GM18858 (cell line): ENCODE measurements at regions not wholly inside any gene's neighbourhood (a gene's known extent, or its start where the extent isn't known, plus 50 kb on each side); places are given as distances from the start of the nearest gene placed in this dataset.
"Not testable (repeated sequence)": the region's sequence is repeated elsewhere in the genome, so short reads cannot be mapped to it uniquely, and the experiment has no call there.

Experiments used
- ATAC-seq: cut with Tn5 transposase; IDR thresholded peaks from one replicate; pipeline ENCODE4 v1.9.1; 2021; ENCODE audit not compliant: unreplicated experiment

DNA sequence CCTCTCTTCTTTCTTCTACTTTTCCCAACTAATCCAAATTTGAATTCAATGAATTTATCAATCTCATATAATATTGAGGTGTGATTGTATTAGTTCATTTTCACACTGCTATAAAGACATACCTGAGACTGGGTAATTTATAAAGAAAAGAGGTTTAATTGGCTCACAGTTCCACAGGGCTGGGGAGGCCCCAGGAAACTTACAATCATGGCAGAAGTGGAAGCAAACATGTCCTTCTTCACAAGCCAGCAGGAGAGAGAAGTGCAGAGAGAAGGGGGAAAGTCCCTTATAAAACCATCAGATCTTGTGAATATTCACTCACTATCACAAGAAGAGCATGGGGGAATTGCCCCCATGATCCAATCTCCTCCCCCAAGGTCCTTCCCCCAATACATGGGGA is 667.0 kb upstream of the ANKRD30A start:
- ATAC-seq: not testable (repeated sequence)

- no peak for ATAC-seq
These were observed 667.6 kb upstream of the ANKRD30A start for GRCh38 chr10:36457751-36458150.

- no peak for ATAC-seq
These were observed 669.8 kb upstream of the ANKRD30A start for GRCh38 chr10:36455526-36456133.

GRCh38 chr10:36452851-36453250 is 672.5 kb upstream of the ANKRD30A start:
- no peak for ATAC-seq

- ATAC-seq: no peak
These were observed 673.9 kb upstream of the ANKRD30A start for GRCh38 chr10:36451391-36451970.

GRCh38 chr10:36450380-36450779 is 675.0 kb upstream of the ANKRD30A start:
- ATAC-seq: no peak

DNA sequence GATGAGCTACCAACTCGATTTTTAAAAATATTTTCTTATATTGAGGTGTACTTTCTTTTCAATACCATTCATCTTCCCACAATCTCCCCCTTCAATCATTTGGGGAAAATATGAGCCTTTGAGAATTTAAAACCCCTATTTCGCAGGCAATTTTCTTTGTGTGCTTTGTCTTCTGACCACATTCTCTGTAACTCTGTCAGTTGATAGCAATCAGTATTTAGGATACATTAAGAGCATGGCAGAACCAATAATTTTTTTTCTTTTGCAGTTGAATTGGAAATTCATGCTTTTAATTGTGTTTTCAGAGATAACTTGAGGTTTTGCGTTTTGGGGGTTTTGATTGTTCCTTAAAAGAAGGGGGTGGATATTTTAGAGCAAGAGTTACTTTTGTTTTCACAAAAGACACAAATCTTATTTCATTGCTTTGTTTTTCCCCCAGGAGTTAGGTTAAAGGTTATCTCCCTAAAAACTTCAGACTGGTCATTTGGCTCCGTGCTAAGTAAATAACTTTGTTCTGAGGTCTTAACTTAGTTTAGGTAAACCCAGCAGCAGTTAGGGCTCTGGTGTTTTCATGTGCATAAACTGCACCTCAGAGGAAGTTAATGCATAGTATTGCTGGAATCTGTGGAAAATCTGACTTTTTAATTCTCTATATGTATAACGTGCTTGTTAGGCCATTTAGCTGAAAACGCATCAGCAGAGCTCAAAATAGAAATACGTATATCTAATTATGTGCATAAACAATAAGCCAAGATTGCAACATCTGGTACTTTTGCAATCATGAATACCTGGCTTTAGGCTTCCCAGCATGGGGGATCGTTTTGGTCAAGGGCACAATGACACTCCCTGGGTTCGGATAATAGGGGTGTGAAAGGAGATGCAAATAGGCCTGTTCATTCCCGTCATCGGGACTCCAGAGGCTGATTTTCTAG is 676.4 kb upstream of the ANKRD30A start:
- ATAC-seq: no peak

DNA sequence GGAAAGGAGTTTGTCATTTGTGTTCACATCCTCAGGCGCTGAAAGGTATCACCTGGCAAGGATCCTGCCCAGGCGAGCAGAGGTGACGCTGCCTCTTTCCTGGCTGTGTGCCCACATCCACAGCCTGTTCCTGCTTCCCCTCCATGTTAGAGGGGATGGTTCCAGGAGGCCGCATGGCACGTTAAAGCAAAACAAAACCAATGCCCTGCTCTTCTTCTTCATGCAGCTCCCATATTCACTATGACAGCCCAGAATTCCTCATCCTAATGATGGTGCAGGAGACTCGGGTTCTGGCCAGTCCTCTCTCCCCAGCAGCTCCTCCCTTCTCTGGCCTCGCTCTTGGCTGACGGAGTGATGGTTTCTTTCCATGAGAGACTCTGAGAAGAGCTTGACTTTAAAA is 678.5 kb upstream of the ANKRD30A start:
- ATAC-seq: no peak

DNA sequence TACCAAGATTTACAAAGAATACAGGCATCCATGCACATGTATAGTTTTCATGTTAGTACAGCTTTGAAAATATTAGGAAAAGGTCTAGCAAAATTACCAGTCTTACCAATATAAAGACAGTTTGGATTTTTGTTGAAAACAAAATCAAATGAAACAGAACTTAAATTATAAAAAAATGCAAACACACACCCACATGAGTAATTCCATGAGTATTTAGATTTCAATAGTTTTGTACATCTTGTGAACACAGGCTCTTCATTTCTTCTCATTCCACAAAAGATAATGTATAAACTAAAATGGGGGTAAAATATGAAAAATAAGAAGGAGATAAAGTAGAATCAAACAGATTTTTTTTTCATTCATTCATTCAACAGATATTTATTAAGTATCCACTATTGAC is 682.2 kb upstream of the ANKRD30A start:
- ATAC-seq: no peak

GRCh38 chr10:36441557-36441956 is 683.8 kb upstream of the ANKRD30A start:
- no peak for ATAC-seq

DNA sequence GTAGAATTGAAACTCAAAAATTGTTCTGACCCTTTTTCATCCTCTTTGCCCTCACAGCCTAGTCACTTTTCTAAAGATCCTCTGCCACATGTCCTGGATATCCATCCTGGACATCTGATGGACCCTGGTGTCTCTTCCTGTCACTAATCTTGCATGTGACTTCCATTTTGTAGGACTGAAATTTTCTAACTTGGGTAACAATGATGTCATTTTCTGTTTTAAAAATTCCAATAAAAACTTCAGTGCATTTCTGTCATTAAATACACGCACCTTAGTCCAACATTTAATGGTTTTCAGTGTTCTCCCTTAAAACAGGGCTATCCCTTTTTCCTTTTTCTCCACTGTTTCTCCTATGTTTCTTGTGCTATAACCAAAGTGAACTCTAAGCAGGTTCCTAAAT is 684.9 kb upstream of the ANKRD30A start:
- ATAC-seq: no peak

DNA sequence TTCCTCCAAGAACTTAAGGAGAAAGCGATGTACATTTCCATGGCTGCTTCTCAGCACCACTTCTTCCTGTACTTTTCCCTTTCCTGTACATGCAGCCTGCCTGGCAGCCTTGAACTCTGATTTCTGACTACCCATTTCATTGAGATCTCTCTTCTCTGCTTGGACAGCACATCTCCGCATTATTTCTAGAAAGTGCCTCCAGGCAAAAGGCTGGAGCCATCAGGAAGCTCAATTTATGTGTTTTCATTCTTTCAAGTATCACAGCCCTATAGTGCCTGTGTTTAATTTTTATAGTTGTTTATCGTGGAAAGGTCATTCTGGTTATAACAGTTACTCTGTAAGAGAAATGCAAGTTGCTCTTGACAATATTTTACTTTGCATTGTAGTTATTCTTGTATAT is 688.0 kb upstream of the ANKRD30A start:
- no peak for ATAC-seq

- ATAC-seq: no peak
These were observed 696.9 kb upstream of the ANKRD30A start for GRCh38 chr10:36428507-36428906.

DNA sequence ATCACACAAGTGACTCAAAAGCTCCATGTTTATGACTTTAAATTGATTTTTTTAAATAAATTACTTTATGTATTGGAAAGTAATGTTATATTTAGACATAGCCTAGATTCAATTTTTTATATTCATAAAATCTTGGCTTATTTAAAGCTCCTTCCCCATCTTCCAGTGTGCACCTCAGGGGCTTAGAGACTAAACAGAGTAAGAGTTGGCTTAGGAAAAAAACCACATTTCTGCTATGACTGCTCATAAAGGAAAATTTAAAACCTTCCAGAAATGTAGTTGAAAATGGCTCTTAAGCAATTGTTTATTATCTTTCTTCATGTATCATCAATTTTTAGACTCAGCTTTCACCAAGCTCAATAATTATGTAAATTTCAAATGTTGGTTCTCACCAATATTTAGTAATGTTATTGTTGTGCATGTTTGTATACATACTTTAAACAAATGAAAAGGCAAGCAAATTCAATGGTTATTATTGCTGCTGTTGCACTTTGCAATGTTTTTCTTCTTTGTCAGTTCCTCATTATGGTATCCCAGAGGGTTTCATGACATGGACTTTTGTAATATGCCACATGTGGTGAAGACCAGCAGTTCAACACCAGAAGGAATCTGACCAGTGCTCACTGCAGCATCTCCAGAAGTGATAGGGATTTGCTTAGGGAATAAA is 700.1 kb upstream of the ANKRD30A start:
- no peak for ATAC-seq

GRCh38 chr10:36424502-36424901 is 700.9 kb upstream of the ANKRD30A start:
- no peak for ATAC-seq

- ATAC-seq: no peak
These were observed 701.6 kb upstream of the ANKRD30A start for GRCh38 chr10:36423821-36424248.

GRCh38 chr10:36421992-36422391 is 703.4 kb upstream of the ANKRD30A start:
- no peak for ATAC-seq

DNA sequence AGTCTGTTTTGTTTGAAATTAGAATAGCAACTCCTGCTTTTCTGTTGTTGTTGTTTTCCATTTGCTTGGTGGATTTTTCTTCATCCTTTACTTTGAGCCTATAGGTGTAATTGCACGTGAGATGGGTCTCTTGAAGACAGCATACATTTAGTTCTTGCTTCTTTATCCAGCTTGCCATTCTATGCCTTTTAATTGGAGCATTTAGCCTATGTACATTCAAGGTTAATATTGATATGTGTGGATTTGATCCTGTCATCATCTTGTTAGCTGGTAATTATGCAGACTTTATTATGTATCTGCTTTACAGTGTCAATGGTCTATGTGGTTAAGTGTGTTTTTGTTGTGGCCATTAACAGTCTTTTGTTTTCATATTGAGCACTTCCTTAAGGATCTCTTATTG is 708.9 kb upstream of the ANKRD30A start:
- no peak for ATAC-seq

DNA sequence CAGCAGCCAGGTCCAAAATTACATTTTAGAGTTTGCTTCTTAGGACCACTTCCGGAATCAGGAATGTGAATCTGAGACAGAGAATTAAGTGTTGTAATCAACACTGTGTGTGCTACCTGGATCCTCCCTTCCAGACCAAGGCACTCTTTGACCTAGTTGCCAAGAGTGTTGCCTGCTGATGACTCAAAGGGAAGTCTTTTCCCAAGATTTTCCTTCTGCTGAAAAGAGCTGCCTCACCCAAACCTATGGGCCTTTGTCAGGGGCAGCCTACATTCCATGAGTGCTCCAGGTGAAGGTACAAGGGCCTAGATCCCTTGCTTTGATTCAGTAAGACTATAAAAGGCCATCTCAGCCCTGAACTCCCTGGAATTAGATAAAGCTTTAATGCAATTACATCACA is 712.5 kb upstream of the ANKRD30A start:
- no peak for ATAC-seq

- ATAC-seq: not testable (repeated sequence)
These were observed 725.2 kb upstream of the ANKRD30A start for GRCh38 chr10:36400238-36400637.

- ATAC-seq: no peak
These were observed 731.6 kb upstream of the ANKRD30A start for GRCh38 chr10:36393801-36394200.
